Endothelial cell of umbilical vein (primary cell): ENCODE measurements at regions not wholly inside any gene's neighbourhood (a gene's known extent, or its start where the extent isn't known, plus 50 kb on each side); places are given as distances from the start of the nearest gene placed in this dataset.
"Not testable (repeated sequence)": the region's sequence is repeated elsewhere in the genome, so short reads cannot be mapped to it uniquely, and the experiment has no call there.

Experiments
- BruUV-seq: library from RNA; stranded (reverse); fragments of 400-500 nt; replicated peaks from 2 replicates; lab custom pipeline; 2021; lab: Mats Ljungman, UMichigan
- CTCF ChIA-PET: fragments of 300-600, 350-600 bp; sonication (Branson Sonifier 250); formaldehyde crosslinking; loops from one replicate; lab custom pipeline; 2021; ENCODE audit warnings: antibody characterized with exemption, inconsistent platforms; lab: Charles Lee
- POLR2A ChIA-PET: fragments of 300-600, 350-600 bp; sonication (Branson Sonifier 250); formaldehyde crosslinking; loops from one replicate; lab custom pipeline; 2021; ENCODE audit warnings: antibody characterized with exemption, inconsistent platforms; lab: Charles Lee
- DNase-seq: peaks from one replicate; pipeline ENCODE4 v3.0.0-alpha.2; 2011; ENCODE audit warnings: low read depth, low spot score
- FAIRE-seq: peaks from 2 replicates; lab custom pipeline; 2011; peaks lifted over from hg19 to GRCh38; lab: Jason Lieb, UNC
- H2AFZ ChIP-seq: 2 replicates; pipeline ENCODE4 v1.6.0; 2012; ENCODE audit warnings: low read depth, low read length, control low read depth, inconsistent platforms
- H3K27ac ChIP-seq: 2 replicates; pipeline ENCODE4 v1.5.1; 2011; ENCODE audit warnings: low read depth, mild to moderate bottlenecking, control low read depth, low read length, moderate library complexity; ENCODE audit not compliant: insufficient read depth
- H3K27me3 ChIP-seq, 2 experiments: 2 replicates each; pipeline versions ENCODE4 v1.6.0 to v1.6.1; 2011; ENCODE audit warnings: low read length in 2 of 2, mixed read lengths in 1 of 2; ENCODE audit not compliant: control insufficient read depth in 2 of 2, insufficient read depth in 2 of 2
- H3K36me3 ChIP-seq, 2 experiments: 2 replicates in 1 of 2; 3 replicates in 1 of 2; pipeline ENCODE4 v1.5.1; 2011; ENCODE audit warnings: low read length in 2 of 2, mild to moderate bottlenecking in 1 of 2, moderate library complexity in 1 of 2; ENCODE audit not compliant: control insufficient read depth in 2 of 2, insufficient read depth in 2 of 2; ENCODE audit errors: extremely low read depth in 1 of 2
- H3K4me1 ChIP-seq: 3 replicates; pipeline ENCODE4 v1.5.1; 2011; ENCODE audit warnings: mild to moderate bottlenecking, low read length; ENCODE audit not compliant: control insufficient read depth, insufficient read depth; ENCODE audit errors: extremely low read depth
- H3K4me2 ChIP-seq: 2 replicates; pipeline ENCODE4 v1.6.1; 2011; ENCODE audit warnings: low read length, control low read depth, mixed read lengths; ENCODE audit not compliant: insufficient read depth
- H3K4me3 ChIP-seq, 3 experiments: fragments of 200-600 bp in 1 of 3; sonication (generic), shearing (Covaris generic) in 1 of 3; replicated peaks in 1 of 3; 2 replicates each; pipeline ENCODE4 v1.5.1; 2011 to 2016; ENCODE audit warnings: control low read depth in 3 of 3, low read length in 3 of 3, mild to moderate bottlenecking in 2 of 3, inconsistent platforms in 1 of 3, low read depth in 1 of 3, moderate library complexity in 1 of 3; ENCODE audit not compliant: insufficient read depth in 1 of 3
- H3K79me2 ChIP-seq: 2 replicates; pipeline ENCODE4 v1.6.0; 2012; ENCODE audit warnings: low read length, inconsistent platforms; ENCODE audit not compliant: control insufficient read depth, insufficient read depth
- H3K9ac ChIP-seq: replicated peaks from 2 replicates; pipeline ENCODE3; 2011; ENCODE audit warnings: low read length, control low read depth; ENCODE audit not compliant: insufficient read depth; ENCODE audit errors: extremely low read depth
- H3K9me1 ChIP-seq: replicated peaks from 3 replicates; pipeline ENCODE4 v1.6.0; 2011; ENCODE audit warnings: mild to moderate bottlenecking, low read length; ENCODE audit not compliant: control insufficient read depth, insufficient read depth; ENCODE audit errors: extremely low read depth
- H3K9me3 ChIP-seq: replicated peaks from 2 replicates; pipeline ENCODE4 v1.5.1; 2012; ENCODE audit warnings: low read length, inconsistent platforms; ENCODE audit not compliant: control insufficient read depth, insufficient read depth
- H4K20me1 ChIP-seq: replicated peaks from 2 replicates; pipeline ENCODE3; 2011; ENCODE audit warnings: mild to moderate bottlenecking, low read length; ENCODE audit not compliant: control insufficient read depth, insufficient read depth; ENCODE audit errors: extremely low read depth
- CTCF ChIP-seq, 2 donors: IDR thresholded peaks; 1 replicate in 1 of 2; 2 replicates in 1 of 2; pipeline ENCODE4 v1.5.1; 2011; ENCODE audit warnings: low read length in 2 of 2, mild to moderate bottlenecking in 2 of 2, moderate library complexity in 2 of 2, control low read depth in 1 of 2, inconsistent platforms in 1 of 2, low read depth in 1 of 2; ENCODE audit not compliant: insufficient read depth in 1 of 2; ENCODE audit errors: extremely low read depth in 1 of 2
- EZH2 ChIP-seq: IDR thresholded peaks from 2 replicates; pipeline ENCODE4 v1.6.1; 2012; ENCODE audit warnings: borderline replicate concordance, low read depth, mild to moderate bottlenecking, moderate library complexity, low read length, inconsistent platforms; ENCODE audit not compliant: severe bottlenecking
- FOS ChIP-seq: IDR thresholded peaks from 2 replicates; pipeline ENCODE4 v1.6.1; 2011; ENCODE audit warnings: mild to moderate bottlenecking, low read length, moderate library complexity, borderline replicate concordance; ENCODE audit not compliant: insufficient read depth
- GATA2 ChIP-seq: IDR thresholded peaks from 2 replicates; pipeline ENCODE4 v1.7.0; 2011; ENCODE audit warnings: low read depth, mild to moderate bottlenecking, moderate library complexity, mixed read lengths, low read length; ENCODE audit not compliant: insufficient read length, insufficient read depth
- JUN ChIP-seq: IDR thresholded peaks from 2 replicates; pipeline ENCODE4 v1.6.1; 2011; ENCODE audit warnings: borderline replicate concordance, low read depth; ENCODE audit not compliant: insufficient read length, insufficient read depth
- MAX ChIP-seq: IDR thresholded peaks from 2 replicates; pipeline ENCODE4 v1.6.1; 2011; ENCODE audit not compliant: insufficient read depth, insufficient read length
- MYC ChIP-seq: IDR thresholded peaks from one replicate; pipeline ENCODE4 v1.6.1; 2011; ENCODE audit warnings: mild to moderate bottlenecking, low read depth, low read length
- POLR2A ChIP-seq: IDR thresholded peaks from 2 replicates; pipeline ENCODE4 v1.6.1; 2012; ENCODE audit warnings: low read depth, mild to moderate bottlenecking, control low read depth, low read length
- POLR2AphosphoS5 ChIP-seq: IDR thresholded peaks from 2 replicates; pipeline ENCODE4 v1.6.1; 2012; ENCODE audit warnings: low read depth, mild to moderate bottlenecking, control low read depth, low read length, moderate library complexity; ENCODE audit not compliant: insufficient read depth
- dilution Hi-C: fragments of 300-500 bp; cut with MboI; formaldehyde crosslinking; loops from one replicate; pipeline ENCODE4 v1.15.0; 2019; ENCODE audit warnings: low sequenced_read_pairs; ENCODE audit not compliant: extremely low pct_ligation_motif_present
- intact Hi-C: fragments of 100-400 bp; cut with micrococcal nuclease; formaldehyde crosslinking; loops from one replicate; pipeline ENCODE4 v1.10.0; 2022

- dilution Hi-C loops: no loop called here
- Histone ChIP-seq H3K9me3 (no peaks in the 10 kb centered on the region), H3K4me3 (no peak overlapping the region), H3K9ac (no peak overlapping the region), H3K4me1 (no peaks in the 10 kb centered on the region), H2AFZ (no peak overlapping the region), H3K4me2 (no peak overlapping the region), H3K79me2 (no peaks in the 10 kb centered on the region), H3K27ac (no peak overlapping the region), H3K9me1 (no peaks in the 10 kb centered on the region), H3K36me3 (no peaks in the 10 kb centered on the region), H3K27me3 (no peaks in the 10 kb centered on the region), H4K20me1 (no peaks in the 10 kb centered on the region)
- POLR2A ChIA-PET: no interaction called here
- TF ChIP-seq JUN: no peak
- FAIRE-seq (no peak), DNase-seq (no peak)
- CTCF ChIA-PET: no interaction called here
- no TSS peak for BruUV-seq
- intact Hi-C loops: no loop called here
Measured at GRCh38 chr1:220448217-220448616, 79.7 kb upstream of the MARK1 start.

GRCh38 chr1:220444586-220444985 lies 83.3 kb upstream of the MARK1 start:
- H3K4me1 ChIP-seq, H4K20me1 ChIP-seq, intact Hi-C loops, DNase-seq, dilution Hi-C loops, FAIRE-seq, H3K9me1 ChIP-seq, H3K9ac ChIP-seq, CTCF ChIA-PET, BruUV-seq, POLR2A ChIA-PET, H3K79me2 ChIP-seq, H3K36me3 ChIP-seq, H3K9me3 ChIP-seq, H2AFZ ChIP-seq, H3K4me3 ChIP-seq, H3K27ac ChIP-seq, H3K4me2 ChIP-seq, H3K27me3 ChIP-seq: not testable (repeated sequence)

- BruUV-seq: no TSS peak
- dilution Hi-C loops (no loop called here), intact Hi-C loops (no loop called here)
- Histone ChIP-seq H3K9me3 (no peaks in the 10 kb centered on the region), H3K4me3 (no peak overlapping the region), H3K9me1 (no peaks in the 10 kb centered on the region), H3K27ac (no peak overlapping the region), H3K36me3 (no peaks in the 10 kb centered on the region), H3K9ac (no peak overlapping the region), H3K4me2 (no peak overlapping the region), H3K27me3 (no peaks in the 10 kb centered on the region), H4K20me1 (no peaks in the 10 kb centered on the region), H2AFZ (no peak overlapping the region), H3K79me2 (no peaks in the 10 kb centered on the region), H3K4me1 (no peaks in the 10 kb centered on the region)
- FAIRE-seq: no peak
- no peak for TF ChIP-seq FOS
- no peak for TF ChIP-seq MYC
- TF ChIP-seq EZH2: no peak
- TF ChIP-seq POLR2A: no peak
- no peak for TF ChIP-seq MAX
- no peak for TF ChIP-seq GATA2
- TF ChIP-seq CTCF (IDR thresholded peaks at IDR 0.05; ENCODE audit: extremely low read depth in 1 of 2, insufficient read depth in 1 of 2, low read depth in 1 of 2, low read length in 2 of 2): no peak
- TF ChIP-seq POLR2AphosphoS5: no peak
- TF ChIP-seq JUN: no peak
- no peak for DNase-seq
- ChIA-PET POLR2A (no interaction called here), CTCF (interaction anchor here (0.6 kb wide), 1 partner anchor 450 kb away, joined by 3 read pairs; no protein-coding TSS in a partner anchor)
Measured at GRCh38 chr1:220441211-220441610, 86.7 kb upstream of the MARK1 start.
